Endodermal cell (in vitro differentiated cells): ENCODE measurements at regions not wholly inside any gene's neighbourhood (a gene's known extent, or its start where the extent isn't known, plus 50 kb on each side); places are given as distances from the start of the nearest gene placed in this dataset.

Experiments
- DNase-seq: peaks from one replicate; pipeline ENCODE4 v3.0.0-alpha.2; 2017
- H3K27ac ChIP-seq: 2 replicates; pipeline ENCODE4 v1.5.1; 2013; ENCODE audit warnings: mild to moderate bottlenecking, low read depth, low read length, moderate library complexity
- H3K27me3 ChIP-seq: 2 replicates; pipeline ENCODE4 v1.6.1; 2013; ENCODE audit warnings: mild to moderate bottlenecking, low read length, moderate library complexity; ENCODE audit not compliant: insufficient read depth, control insufficient read depth, poor library complexity, severe bottlenecking
- H3K36me3 ChIP-seq: 2 replicates; pipeline ENCODE4 v1.7.0; 2013; ENCODE audit warnings: mild to moderate bottlenecking, low read length, moderate library complexity; ENCODE audit not compliant: control insufficient read depth, insufficient read depth
- H3K4me1 ChIP-seq: one replicate; pipeline ENCODE4 v1.7.0; 2013; ENCODE audit warnings: low read length; ENCODE audit not compliant: control insufficient read depth, insufficient read depth
- H3K4me3 ChIP-seq: 2 replicates; pipeline ENCODE4 v1.5.1; 2013; ENCODE audit warnings: mild to moderate bottlenecking, low read length, moderate library complexity
- H3K9ac ChIP-seq: 2 replicates; pipeline ENCODE4 v1.6.1; 2013; ENCODE audit warnings: mild to moderate bottlenecking, low read length, moderate library complexity; ENCODE audit not compliant: poor library complexity, severe bottlenecking; ENCODE audit errors: extremely low read depth
- H3K9me3 ChIP-seq: 2 replicates; pipeline ENCODE4 v1.6.1; 2013; ENCODE audit warnings: mild to moderate bottlenecking, low read length, moderate library complexity; ENCODE audit not compliant: control insufficient read depth
- H3K27ac Mint-ChIP-seq: 2 replicates; pipeline ENCODE4 v1.8.0; 2020; ENCODE audit warnings: mixed read lengths
- H3K27me3 Mint-ChIP-seq: 2 replicates; pipeline ENCODE4 v1.8.0; 2021; ENCODE audit warnings: mild to moderate bottlenecking, mixed read lengths; ENCODE audit not compliant: insufficient read depth
- H3K36me3 Mint-ChIP-seq: 2 replicates; pipeline ENCODE4 v1.8.0; 2020; ENCODE audit warnings: low read depth, mixed read lengths
- H3K4me1 Mint-ChIP-seq: 2 replicates; pipeline ENCODE4 v1.8.0; 2020; ENCODE audit warnings: mixed read lengths
- H3K4me3 Mint-ChIP-seq: 2 replicates; pipeline ENCODE4 v1.8.0; 2020; ENCODE audit warnings: mild to moderate bottlenecking, moderate library complexity, mixed read lengths
- H3K9me3 Mint-ChIP-seq: 2 replicates; pipeline ENCODE4 v1.8.0; 2020; ENCODE audit warnings: mild to moderate bottlenecking, mixed read lengths
- CTCF ChIP-seq: fragments of 200-600 bp; sonication (generic); conservative IDR thresholded peaks from 2 replicates; pipeline ENCODE4 v1.5.0; 2021; ENCODE audit warnings: antibody characterized with exemption, mild to moderate bottlenecking
- WGBS, 2 experiments: methylation state at CpG; one replicate each; pipeline versions ENCODE4 v1.1.5 to v1.1.7; 2013; ENCODE audit warnings: missing lambda C conversion rate in 2 of 2, mixed read lengths in 1 of 2; ENCODE audit not compliant: insufficient coverage in 1 of 2, insufficient read length in 1 of 2; 5-methylcytosine and 5-hydroxymethylcytosine counted together

DNA sequence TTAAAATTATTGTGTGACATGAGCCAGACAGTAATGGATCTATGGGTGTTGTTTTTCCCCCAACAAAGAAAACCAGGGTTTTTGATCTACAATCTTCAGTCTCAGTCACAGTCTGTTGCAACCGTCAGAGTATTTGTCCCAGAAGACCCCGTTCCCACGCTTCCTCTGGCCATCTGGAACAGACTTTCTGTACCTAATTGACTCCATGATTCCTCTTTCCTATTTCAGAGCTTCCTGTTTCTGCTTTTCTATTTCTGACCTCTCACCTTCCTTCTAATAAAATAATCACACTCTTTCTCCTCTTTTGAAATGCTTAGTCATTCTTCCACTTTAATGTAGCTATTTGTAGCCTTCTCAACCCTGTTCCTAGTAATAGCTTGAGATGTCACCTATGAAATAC, 1044.8 kb downstream of the DTWD2 start:
- Histone ChIP-seq H3K4me3 (no peak overlapping the region), H3K4me1 (no peaks in the 10 kb centered on the region), H3K9ac (no peak overlapping the region), H3K9me3 (no peaks in the 10 kb centered on the region), H3K27ac (no peak overlapping the region), H3K27me3 (no peaks in the 10 kb centered on the region), H3K36me3 (no peaks in the 10 kb centered on the region)
- Mint-ChIP-seq H3K9me3 (no peaks in the 10 kb centered on the region), H3K4me1 (no peaks in the 10 kb centered on the region), H3K4me3 (no peak overlapping the region), H3K27me3 (no peaks in the 10 kb centered on the region), H3K27ac (no peak overlapping the region), H3K36me3 (no peaks in the 10 kb centered on the region)
- DNase-seq = no peak
- WGBS, 2 experiments = 93 to 97% methylated on average over 3 of the region's 3 CpGs
- no peak for TF ChIP-seq CTCF

- Mint-ChIP-seq H3K27me3 (no peaks in the 10 kb centered on the region), H3K4me1 (no peaks in the 10 kb centered on the region), H3K9me3 (no peaks in the 10 kb centered on the region), H3K27ac (no peak overlapping the region), H3K36me3 (no peaks in the 10 kb centered on the region), H3K4me3 (no peak overlapping the region)
- Histone ChIP-seq H3K9ac (no peak overlapping the region), H3K27ac (no peak overlapping the region), H3K9me3 (no peaks in the 10 kb centered on the region), H3K27me3 (no peaks in the 10 kb centered on the region), H3K4me3 (no peak overlapping the region), H3K4me1 (no peaks in the 10 kb centered on the region), H3K36me3 (no peaks in the 10 kb centered on the region)
- TF ChIP-seq CTCF = no peak
- WGBS, 2 experiments = 96 to 100% methylated on average over 3 to 6 of the region's 6 CpGs
- DNase-seq = no peak
Measured at GRCh38 chr5:117942861-117943519, 1045.4 kb downstream of the DTWD2 start.

DNA sequence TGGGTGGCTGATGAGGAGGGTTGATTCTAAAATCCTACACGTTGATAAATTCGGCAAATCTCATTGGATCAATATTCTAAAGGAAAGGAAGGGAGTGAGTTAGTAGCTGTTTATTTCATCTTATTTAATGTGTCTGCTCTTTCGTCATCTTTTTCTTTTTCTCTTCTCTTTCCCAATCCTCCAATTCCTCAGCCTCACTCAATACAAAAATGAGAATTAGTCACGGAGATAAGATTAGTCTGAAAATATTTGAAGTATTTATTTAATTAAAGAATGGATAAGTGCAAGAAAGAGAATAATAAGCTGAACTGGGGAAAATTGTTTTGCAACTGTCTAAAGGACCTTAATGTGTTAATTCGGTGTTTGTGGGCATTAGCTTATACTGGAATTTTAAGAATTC, 1095.1 kb downstream of the DTWD2 start:
- Mint-ChIP-seq H3K36me3 (no peaks in the 10 kb centered on the region), H3K9me3 (no peaks in the 10 kb centered on the region), H3K4me1 (no peaks in the 10 kb centered on the region), H3K27ac (no peak overlapping the region), H3K4me3 (no peak overlapping the region), H3K27me3 (no peaks in the 10 kb centered on the region)
- TF ChIP-seq CTCF = no peak
- H3K9me3 ChIP-seq = no peaks in the 10 kb centered on the region
- no peaks in the 10 kb centered on the region for H3K36me3 ChIP-seq
- H3K9ac ChIP-seq = no peak overlapping the region
- no peaks in the 10 kb centered on the region for H3K27me3 ChIP-seq
- H3K4me1 ChIP-seq = no peaks in the 10 kb centered on the region
- no peak for DNase-seq
- no peak overlapping the region for H3K4me3 ChIP-seq
- H3K27ac ChIP-seq = no peak overlapping the region
- 93% methylated on average over 5 of the region's 5 CpGs; no CpG with 5 or more reads in 1 of the 2 experiments for WGBS, 2 experiments
